GM12874 (cell line): ENCODE measurements at regions not wholly inside any gene's neighbourhood (a gene's known extent, or its start where the extent isn't known, plus 50 kb on each side); places are given as distances from the start of the nearest gene placed in this dataset.

Experiments used
- CTCF ChIP-seq: IDR thresholded peaks from 2 replicates; pipeline ENCODE4 v1.5.1; 2011; ENCODE audit warnings: low read depth, mild to moderate bottlenecking, control low read depth, low read length, moderate library complexity; ENCODE audit not compliant: insufficient read depth

GRCh38 chr4:25474690-25475089 is 97.6 kb downstream of the ANAPC4 start:
- no peak for TF ChIP-seq CTCF

- no peak for TF ChIP-seq CTCF
Observed at GRCh38 chr4:25477221-25477620, 100.2 kb downstream of the ANAPC4 start.

- TF ChIP-seq CTCF, result no peak
Observed at GRCh38 chr4:25481648-25482047, 104.6 kb downstream of the ANAPC4 start.

GRCh38 chr4:25484243-25484721 is 107.2 kb downstream of the ANAPC4 start:
- no peak for TF ChIP-seq CTCF

GRCh38 chr4:25485104-25485503 is 108.0 kb downstream of the ANAPC4 start:
- no peak for TF ChIP-seq CTCF

- TF ChIP-seq CTCF, result no peak
Observed at GRCh38 chr4:25486171-25486570, 109.1 kb downstream of the ANAPC4 start.

GRCh38 chr4:25487155-25487554 is 110.1 kb downstream of the ANAPC4 start:
- no peak for TF ChIP-seq CTCF
